H1 (cell line): ENCODE measurements at regions not wholly inside any gene's neighbourhood (a gene's known extent, or its start where the extent isn't known, plus 50 kb on each side); places are given as distances from the start of the nearest gene placed in this dataset.

Experiments used
- CTCF ChIA-PET: fragments of 300-600 bp; sonication (Branson Sonifier 250); formaldehyde crosslinking; loops from one replicate; lab custom pipeline; 2021; ENCODE audit not compliant: partially characterized antibody; lab: Charles Lee
- POLR2A ChIA-PET: fragments of 300-600 bp; sonication (Branson Sonifier 250); formaldehyde crosslinking; loops from one replicate; lab custom pipeline; 2021; ENCODE audit warnings: inconsistent platforms; ENCODE audit not compliant: partially characterized antibody; lab: Charles Lee
- DNase-seq, 2 experiments: peaks; one replicate each; pipeline versions ENCODE4 v3.0.0 to v3.0.0-alpha.2; 2010 to 2022; ENCODE audit warnings: low spot score in 2 of 2, low read depth in 1 of 2, mixed read lengths in 1 of 2
- FAIRE-seq: peaks from 2 replicates; lab custom pipeline; 2011; peaks lifted over from hg19 to GRCh38; lab: Jason Lieb, UNC
- H2AFZ ChIP-seq: 2 replicates; pipeline ENCODE4 v1.8.1; 2012; ENCODE audit warnings: low read length, inconsistent platforms
- H2AK5ac ChIP-seq: 2 replicates; pipeline ENCODE4 v1.6.1; 2013; ENCODE audit warnings: low read depth, low read length
- H2BK120ac ChIP-seq: replicated peaks from 2 replicates; pipeline ENCODE3; 2013; ENCODE audit warnings: low read depth, low read length, inconsistent platforms
- H2BK12ac ChIP-seq: 2 replicates; pipeline ENCODE4 v1.6.1; 2013; ENCODE audit warnings: low read depth, low read length
- H2BK15ac ChIP-seq: 2 replicates; pipeline ENCODE4 v1.6.1; 2013; ENCODE audit warnings: low read length
- H2BK20ac ChIP-seq: 2 replicates; pipeline ENCODE4 v1.6.1; 2013; ENCODE audit warnings: low read length
- H2BK5ac ChIP-seq: 2 replicates; pipeline ENCODE4 v1.6.1; 2013; ENCODE audit warnings: low read depth, low read length
- H3K14ac ChIP-seq: 2 replicates; pipeline ENCODE4 v1.6.1; 2013; ENCODE audit warnings: inconsistent platforms; ENCODE audit not compliant: insufficient read length
- H3K18ac ChIP-seq: 2 replicates; pipeline ENCODE4 v1.6.1; 2013; ENCODE audit warnings: low read length; ENCODE audit errors: extremely low read depth
- H3K23ac ChIP-seq: 2 replicates; pipeline ENCODE4 v1.6.1; 2013; ENCODE audit warnings: inconsistent platforms; ENCODE audit not compliant: insufficient read length
- H3K23me2 ChIP-seq: 2 replicates; pipeline ENCODE4 v1.6.1; 2013; ENCODE audit warnings: low read depth, low read length
- H3K27ac ChIP-seq: 2 replicates; pipeline ENCODE4 v1.6.1; 2011; ENCODE audit warnings: low read depth, low read length, inconsistent platforms
- H3K27me3 ChIP-seq, 4 experiments: replicated peaks in 1 of 4; 1 replicate in 1 of 4; 2 replicates in 3 of 4; pipeline versions ENCODE4 v1.6.1 to v1.8.1; 2011 to 2013; ENCODE audit warnings: low read length in 3 of 4, mild to moderate bottlenecking in 3 of 4, inconsistent platforms in 2 of 4, mixed read lengths in 2 of 4, moderate library complexity in 1 of 4; ENCODE audit not compliant: control insufficient read depth in 3 of 4, insufficient read depth in 3 of 4; ENCODE audit errors: extremely low read depth in 1 of 4
- H3K36me3 ChIP-seq, 4 experiments: 2 replicates each; pipeline versions ENCODE4 v1.6.1 to v1.8.1; 2011 to 2013; ENCODE audit warnings: mild to moderate bottlenecking in 4 of 4, low read length in 3 of 4, moderate library complexity in 2 of 4, control low read depth in 1 of 4, inconsistent platforms in 1 of 4; ENCODE audit not compliant: insufficient read depth in 4 of 4, control insufficient read depth in 2 of 4
- H3K4ac ChIP-seq: replicated peaks from 2 replicates; pipeline ENCODE3; 2013; ENCODE audit warnings: low read length, low read depth, mixed read lengths, inconsistent platforms; ENCODE audit not compliant: insufficient read length
- H3K4me1 ChIP-seq, 4 experiments: replicated peaks in 1 of 4; 1 replicate in 1 of 4; 2 replicates in 3 of 4; pipeline versions ENCODE4 v1.6.1 to v1.8.1; 2011 to 2013; ENCODE audit warnings: low read length in 3 of 4, inconsistent platforms in 2 of 4, mixed read lengths in 1 of 4; ENCODE audit not compliant: insufficient read depth in 4 of 4, control insufficient read depth in 3 of 4
- H3K4me2 ChIP-seq, 2 experiments: 2 replicates each; pipeline versions ENCODE4 v1.6.1 to v1.8.1; 2011 to 2013; ENCODE audit warnings: low read depth in 2 of 2, low read length in 2 of 2, control low read depth in 1 of 2, inconsistent platforms in 1 of 2, mild to moderate bottlenecking in 1 of 2; ENCODE audit not compliant: insufficient read depth in 1 of 2
- H3K4me3 ChIP-seq, 4 experiments: fragments of 200-600, 300-600 bp in 1 of 4; sonication (generic), shearing (Covaris generic), sonication (Bioruptor Twin) in 1 of 4; 2 replicates each; pipeline versions ENCODE4 v1.5.1 to v1.8.1; 2011 to 2016; ENCODE audit warnings: low read length in 4 of 4, low read depth in 3 of 4, control low read depth in 2 of 4, inconsistent platforms in 2 of 4, mild to moderate bottlenecking in 2 of 4, mixed read lengths in 1 of 4, moderate library complexity in 1 of 4; ENCODE audit not compliant: insufficient read depth in 2 of 4; ENCODE audit errors: extremely low read depth in 1 of 4
- H3K56ac ChIP-seq: replicated peaks from 2 replicates; pipeline ENCODE3; 2013; ENCODE audit warnings: low read depth, mild to moderate bottlenecking, mixed read lengths, low read length, inconsistent platforms; ENCODE audit not compliant: insufficient read length
- H3K79me1 ChIP-seq: 2 replicates; pipeline ENCODE4 v1.6.1; 2013; ENCODE audit warnings: low read depth, low read length, control low read depth
- H3K79me2 ChIP-seq, 2 experiments: 2 replicates each; pipeline versions ENCODE4 v1.6.1 to v1.8.1; 2012 to 2013; ENCODE audit warnings: low read length in 2 of 2, mild to moderate bottlenecking in 2 of 2, inconsistent platforms in 1 of 2; ENCODE audit not compliant: insufficient read depth in 2 of 2, control insufficient read depth in 1 of 2
- H3K9ac ChIP-seq, 4 experiments: replicated peaks in 1 of 4; 1 replicate in 1 of 4; 2 replicates in 3 of 4; pipeline versions ENCODE4 v1.6.1 to v1.8.1; 2011 to 2013; ENCODE audit warnings: low read depth in 3 of 4, low read length in 3 of 4, control low read depth in 2 of 4, mild to moderate bottlenecking in 2 of 4, moderate library complexity in 2 of 4, inconsistent platforms in 1 of 4; ENCODE audit errors: extremely low read depth in 1 of 4
- H3K9me3 ChIP-seq, 2 experiments: 2 replicates each; pipeline versions ENCODE4 v1.6.1 to v1.8.1; 2012 to 2013; ENCODE audit warnings: mild to moderate bottlenecking in 2 of 2, moderate library complexity in 2 of 2, control low read depth in 1 of 2, inconsistent platforms in 1 of 2, low read depth in 1 of 2, low read length in 1 of 2, mixed read lengths in 1 of 2; ENCODE audit not compliant: insufficient read depth in 2 of 2
- H4K20me1 ChIP-seq, 2 experiments: replicated peaks in 1 of 2; 2 replicates each; pipeline versions ENCODE3 to v1.8.1; 2011 to 2013; ENCODE audit warnings: inconsistent platforms in 2 of 2, low read length in 2 of 2, mild to moderate bottlenecking in 1 of 2; ENCODE audit not compliant: insufficient read depth in 2 of 2, control insufficient read depth in 1 of 2
- H4K5ac ChIP-seq: 2 replicates; pipeline ENCODE4 v1.6.1; 2013; ENCODE audit warnings: low read length, low read depth, mixed read lengths, inconsistent platforms; ENCODE audit not compliant: insufficient read length
- H4K8ac ChIP-seq: 2 replicates; pipeline ENCODE4 v1.8.0; 2013; ENCODE audit warnings: mild to moderate bottlenecking, moderate library complexity, low read length, inconsistent platforms; ENCODE audit not compliant: insufficient read depth; ENCODE audit errors: extremely low read depth
- H4K91ac ChIP-seq: replicated peaks from 2 replicates; pipeline ENCODE3; 2013; ENCODE audit warnings: low read length, mixed read lengths, inconsistent platforms; ENCODE audit not compliant: insufficient read length
- BCL11A ChIP-seq, 2 experiments: IDR thresholded peaks; one replicate each; pipeline ENCODE4 v1.6.1; 2011; ENCODE audit warnings: low read depth in 2 of 2, low read length in 2 of 2, mild to moderate bottlenecking in 2 of 2
- CHD2 ChIP-seq: IDR thresholded peaks from 2 replicates; pipeline ENCODE4 v1.6.1; 2012; ENCODE audit warnings: low read length, improper control_type of control experiment
- E2F6 ChIP-seq: IDR thresholded peaks from 2 replicates; pipeline ENCODE4 v1.6.1; 2012; ENCODE audit warnings: inconsistent platforms
- JUND ChIP-seq: IDR thresholded peaks from 2 replicates; pipeline ENCODE4 v1.6.1; 2011; ENCODE audit warnings: mild to moderate bottlenecking, improper control_type of control experiment, low read length
- KDM5A ChIP-seq: fragments of 200-600 bp; IDR thresholded peaks from 2 replicates; pipeline ENCODE4 v1.7.1; 2012; ENCODE audit warnings: mild to moderate bottlenecking, low read length, inconsistent platforms, mixed read lengths
- MAFK ChIP-seq: IDR thresholded peaks from 2 replicates; pipeline ENCODE4 v1.6.1; 2012; ENCODE audit warnings: low read depth, mild to moderate bottlenecking, improper control_type of control experiment, low read length
- SP4 ChIP-seq: IDR thresholded peaks from 2 replicates; pipeline ENCODE4 v1.6.1; 2012; ENCODE audit warnings: low read length, inconsistent platforms
- TCF12 ChIP-seq: IDR thresholded peaks from 2 replicates; pipeline ENCODE4 v1.6.1; 2011; ENCODE audit warnings: low read depth, mild to moderate bottlenecking, low read length
- WGBS, 2 experiments: shearing (Covaris generic) in 1 of 2; methylation state at CpG; one replicate each; pipeline versions ENCODE4 v1.1.6 to v1.1.7; 2013 to 2015; ENCODE audit warnings: low lambda C conversion rate in 2 of 2, mixed read lengths in 2 of 2, inconsistent platforms in 1 of 2, low coverage in 1 of 2, missing lambda C conversion rate in 1 of 2; ENCODE audit not compliant: insufficient replicate concordance in 2 of 2, insufficient coverage in 1 of 2, insufficient read length in 1 of 2; ENCODE audit errors: extremely low coverage in 1 of 2, missing lambda C conversion rate in 1 of 2; 5-methylcytosine and 5-hydroxymethylcytosine counted together
- TF ChIP-seq, protein P1 (sequence below): IDR thresholded peaks from 2 replicates; pipeline ENCODE4 v1.6.1; 2012; ENCODE audit warnings: inconsistent platforms

DNA sequence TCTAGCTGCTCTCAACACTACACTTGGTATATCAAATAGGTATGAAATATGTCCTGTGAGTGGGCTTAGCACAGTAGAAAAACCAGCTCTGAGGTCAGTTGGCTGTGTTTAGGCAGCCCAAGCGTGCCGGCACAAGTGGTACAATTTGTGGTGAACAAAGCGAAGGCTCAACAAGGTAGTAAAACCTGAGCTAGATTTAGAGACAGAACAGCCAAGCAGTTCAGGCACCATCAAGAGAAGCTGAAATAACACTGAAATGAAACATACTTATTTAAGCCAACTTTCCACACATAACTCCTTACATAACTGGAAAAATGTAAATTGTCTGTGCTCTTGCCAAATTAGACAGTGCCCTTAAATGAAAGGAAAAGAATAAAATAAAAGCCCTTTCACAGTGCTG, 596.8 kb upstream of the FBXO33 start:
- no peak overlapping the region for H4K5ac ChIP-seq
- no peak overlapping the region for H3K56ac ChIP-seq
- H2AFZ ChIP-seq = 0 out of 2 replicates have a peak overlapping the region, but pooled peaks have one; percentile 21
- H2BK120ac ChIP-seq = no peak overlapping the region
- no peak overlapping the region for H2BK20ac ChIP-seq
- no peak overlapping the region for H2AK5ac ChIP-seq
- no peaks in the 10 kb centered on the region for H3K27me3 ChIP-seq
- no peak overlapping the region for H3K9ac ChIP-seq
- H2BK15ac ChIP-seq = no peak overlapping the region
- TF ChIP-seq CHD2 (no peak), SP4 (no peak), TCF12 (no peak), JUND (no peak), E2F6 (no peak), MAFK (no peak), KDM5A (no peak), BCL11A (IDR thresholded peaks at IDR 0.05; ENCODE audit: low read depth in 2 of 2, low read length in 2 of 2) (no peak)
- TF ChIP-seq, protein P1, sequence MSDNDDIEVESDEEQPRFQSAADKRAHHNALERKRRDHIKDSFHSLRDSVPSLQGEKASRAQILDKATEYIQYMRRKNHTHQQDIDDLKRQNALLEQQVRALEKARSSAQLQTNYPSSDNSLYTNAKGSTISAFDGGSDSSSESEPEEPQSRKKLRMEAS = no peak
- no peaks in the 10 kb centered on the region for H3K36me3 ChIP-seq
- no peak overlapping the region for H2BK5ac ChIP-seq
- H2BK12ac ChIP-seq = no peak overlapping the region
- WGBS, 2 experiments = 87% methylated on average over 3 of the region's 3 CpGs; no CpG with 5 or more reads in 1 of the 2 experiments
- H3K79me2 ChIP-seq = no peaks in the 10 kb centered on the region
- no peak overlapping the region for H3K4me2 ChIP-seq
- no peak overlapping the region for H3K4ac ChIP-seq
- H4K20me1 ChIP-seq = no peaks in the 10 kb centered on the region
- H4K8ac ChIP-seq = no peak overlapping the region
- no peaks in the 10 kb centered on the region for H3K9me3 ChIP-seq
- DNase-seq = no peak
- FAIRE-seq = no peak
- ChIA-PET POLR2A (no interaction called here), CTCF (no interaction called here)
- no peak overlapping the region for H3K18ac ChIP-seq
- no peak overlapping the region for H3K23ac ChIP-seq
- H3K27ac ChIP-seq = no peak overlapping the region
- H4K91ac ChIP-seq = no peak overlapping the region
- H3K4me3 ChIP-seq = no peak overlapping the region
- no peaks in the 10 kb centered on the region for H3K23me2 ChIP-seq
- H3K79me1 ChIP-seq = no peaks in the 10 kb centered on the region
- H3K4me1 ChIP-seq = no peaks in the 10 kb centered on the region
- no peak overlapping the region for H3K14ac ChIP-seq
